ENCODE measurements at regions not wholly inside any gene's neighbourhood (a gene's known extent, or its start where the extent isn't known, plus 50 kb on each side); places are given as distances from the start of the nearest gene placed in this dataset.

DNA sequence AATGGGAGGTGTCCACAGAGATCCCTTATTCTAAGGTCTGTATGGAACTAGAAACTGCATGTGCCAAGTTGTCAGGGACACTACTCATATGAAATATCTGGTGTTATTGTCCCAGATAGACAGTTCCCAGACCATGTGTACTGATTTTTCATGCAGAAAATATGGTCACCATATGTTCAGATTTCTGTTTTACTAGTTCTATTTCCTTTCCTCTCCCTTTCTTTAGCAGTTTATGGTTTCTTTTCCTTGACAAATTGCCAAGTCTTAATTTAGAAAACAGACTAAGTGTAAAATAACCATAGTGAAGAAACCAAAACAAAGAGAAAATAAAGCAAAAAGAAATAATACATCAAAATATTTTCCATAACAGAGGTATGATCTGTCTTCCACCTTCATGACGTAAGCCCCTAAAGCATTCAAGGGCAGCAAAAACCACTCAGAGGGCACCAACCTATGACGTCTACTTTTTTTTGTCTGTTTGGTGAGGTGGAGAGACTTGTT, 248.5 kb downstream of the KCTD12 start:
- no peak overlapping the region for H3K4me3 ChIP-seq (replicated peaks; ENCODE audit: low read depth, low read length)
- H3K27me3 ChIP-seq (replicated peaks; ENCODE audit: control insufficient read depth, insufficient read depth, low read length): no peaks in the 10 kb centered on the region
- TF ChIP-seq, protein P1, sequence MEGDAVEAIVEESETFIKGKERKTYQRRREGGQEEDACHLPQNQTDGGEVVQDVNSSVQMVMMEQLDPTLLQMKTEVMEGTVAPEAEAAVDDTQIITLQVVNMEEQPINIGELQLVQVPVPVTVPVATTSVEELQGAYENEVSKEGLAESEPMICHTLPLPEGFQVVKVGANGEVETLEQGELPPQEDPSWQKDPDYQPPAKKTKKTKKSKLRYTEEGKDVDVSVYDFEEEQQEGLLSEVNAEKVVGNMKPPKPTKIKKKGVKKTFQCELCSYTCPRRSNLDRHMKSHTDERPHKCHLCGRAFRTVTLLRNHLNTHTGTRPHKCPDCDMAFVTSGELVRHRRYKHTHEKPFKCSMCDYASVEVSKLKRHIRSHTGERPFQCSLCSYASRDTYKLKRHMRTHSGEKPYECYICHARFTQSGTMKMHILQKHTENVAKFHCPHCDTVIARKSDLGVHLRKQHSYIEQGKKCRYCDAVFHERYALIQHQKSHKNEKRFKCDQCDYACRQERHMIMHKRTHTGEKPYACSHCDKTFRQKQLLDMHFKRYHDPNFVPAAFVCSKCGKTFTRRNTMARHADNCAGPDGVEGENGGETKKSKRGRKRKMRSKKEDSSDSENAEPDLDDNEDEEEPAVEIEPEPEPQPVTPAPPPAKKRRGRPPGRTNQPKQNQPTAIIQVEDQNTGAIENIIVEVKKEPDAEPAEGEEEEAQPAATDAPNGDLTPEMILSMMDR (IDR thresholded peaks at IDR 0.05; ENCODE audit: insufficient read depth, low read length, poor library complexity, severe bottlenecking): no peak
- H3K36me3 ChIP-seq (ENCODE audit: control insufficient read depth, insufficient read depth, low read length): no peaks in the 10 kb centered on the region
- DNase-seq (ENCODE audit: extremely low read depth, insufficient read length): no peak

DNA sequence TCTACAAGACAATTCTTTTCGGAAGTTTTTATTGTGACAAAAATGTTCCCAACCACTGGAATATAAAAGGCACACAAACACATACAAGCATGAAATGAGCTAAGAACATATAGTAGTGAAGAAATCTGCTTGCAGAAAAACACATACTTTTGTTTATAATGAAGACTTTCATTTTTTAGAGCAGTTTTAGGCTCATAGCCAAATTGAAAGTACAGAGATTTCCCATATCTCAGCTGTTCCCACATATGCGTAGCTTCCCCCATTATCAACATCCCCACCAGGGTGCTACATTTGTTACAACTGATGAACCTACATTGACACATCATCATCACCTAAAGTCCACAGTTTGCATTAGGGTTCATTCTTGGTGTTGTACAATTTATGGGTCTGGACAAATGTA, 249.4 kb downstream of the KCTD12 start:
- no peak for DNase-seq (ENCODE audit: extremely low read depth, insufficient read length)
- TF ChIP-seq, protein P1 (IDR thresholded peaks at IDR 0.05; ENCODE audit: insufficient read depth, low read length, poor library complexity, severe bottlenecking): no peak
- no peaks in the 10 kb centered on the region for H3K27me3 ChIP-seq (replicated peaks; ENCODE audit: control insufficient read depth, insufficient read depth, low read length)
- H3K4me3 ChIP-seq (replicated peaks; ENCODE audit: low read depth, low read length): no peak overlapping the region
- no peaks in the 10 kb centered on the region for H3K36me3 ChIP-seq (ENCODE audit: control insufficient read depth, insufficient read depth, low read length)

DNA sequence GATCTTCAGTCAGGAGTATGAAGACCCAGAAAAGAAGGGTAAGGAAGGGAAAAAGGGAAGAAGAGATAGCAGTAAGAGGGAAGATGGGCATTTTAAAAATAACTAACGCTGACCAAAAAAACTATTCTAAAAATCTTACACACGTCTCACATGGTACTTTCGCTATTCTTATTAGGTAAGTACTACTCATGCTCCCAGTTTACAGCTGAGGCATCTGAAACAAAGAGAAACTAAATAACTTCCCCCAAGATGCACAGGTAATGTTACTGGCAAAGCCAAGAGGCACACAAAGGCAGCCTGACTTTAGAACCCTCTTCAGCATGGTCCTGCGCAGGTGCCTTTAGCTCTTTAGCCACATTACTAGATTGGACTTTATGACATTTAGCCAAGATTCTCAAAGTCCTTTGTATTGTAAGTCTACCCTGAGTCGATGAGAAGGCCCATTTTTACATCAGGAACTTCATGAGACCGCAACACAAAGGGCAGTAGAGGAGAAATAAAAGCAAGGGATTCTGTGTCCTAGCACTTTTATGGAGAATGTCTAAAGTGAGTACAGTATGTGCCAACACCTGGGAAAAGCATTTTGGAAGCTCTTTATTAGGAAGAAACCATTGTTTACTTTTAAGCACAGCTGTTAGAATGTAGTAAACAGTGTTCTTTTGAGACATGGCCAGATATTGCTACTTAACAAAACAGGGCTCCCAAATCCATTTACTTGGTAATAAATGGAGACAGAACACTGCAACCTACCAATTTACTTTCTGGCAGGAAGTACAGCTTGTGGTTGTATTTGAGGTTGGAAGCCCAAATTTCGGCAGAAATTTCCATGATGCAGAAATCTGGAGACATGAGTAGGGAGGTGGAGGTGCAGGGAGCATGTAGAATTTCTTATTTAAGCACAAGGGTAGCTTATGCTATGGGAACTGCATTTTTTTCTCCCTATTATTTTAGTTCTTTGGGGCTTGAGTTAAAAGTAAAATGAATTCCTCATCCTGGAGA, 250.7 kb downstream of the KCTD12 start:
- TF ChIP-seq, protein P1 (IDR thresholded peaks at IDR 0.05; ENCODE audit: insufficient read depth, low read length, poor library complexity, severe bottlenecking): no peak
- peak; percentile 24 for DNase-seq (ENCODE audit: extremely low read depth, insufficient read length)
- H3K4me3 ChIP-seq (replicated peaks; ENCODE audit: low read depth, low read length): no peak overlapping the region
- no peaks in the 10 kb centered on the region for H3K27me3 ChIP-seq (replicated peaks; ENCODE audit: control insufficient read depth, insufficient read depth, low read length)
- no peaks in the 10 kb centered on the region for H3K36me3 ChIP-seq (ENCODE audit: control insufficient read depth, insufficient read depth, low read length)

DNA sequence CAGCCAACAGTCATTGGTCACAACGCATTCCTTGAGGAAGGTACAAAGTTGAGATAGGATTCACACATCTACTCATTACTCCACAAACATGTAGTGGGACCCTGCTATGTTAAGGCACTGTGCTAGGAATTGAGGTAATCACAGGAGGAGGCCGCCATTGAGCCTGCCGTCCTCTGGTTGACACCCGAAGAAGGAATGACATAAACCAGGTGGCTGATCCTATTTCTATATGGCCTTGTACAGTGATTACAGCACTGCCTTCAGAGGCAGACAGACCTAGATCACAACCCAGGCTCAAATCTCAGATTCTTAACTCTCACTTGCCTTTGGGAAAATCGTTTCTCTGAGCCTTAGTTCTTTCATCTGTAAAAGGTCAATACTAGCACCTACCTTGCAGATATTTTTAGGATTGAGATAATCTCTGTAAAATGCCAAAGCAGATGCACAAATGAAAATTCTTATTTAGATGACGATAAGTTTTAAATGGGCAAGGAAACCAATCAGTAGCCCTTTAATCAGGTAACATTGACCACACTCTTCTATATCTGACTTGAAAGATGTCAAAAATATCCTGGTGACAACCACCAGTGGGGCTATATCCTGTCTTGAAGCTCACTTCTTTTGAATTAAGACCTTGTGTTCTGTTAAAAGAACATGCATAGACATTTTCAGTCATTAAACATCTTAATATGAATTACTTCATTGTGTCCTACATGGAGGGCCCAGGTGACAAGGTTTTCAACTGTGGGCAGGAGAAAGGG, 251.6 kb downstream of the KCTD12 start:
- Histone ChIP-seq H3K36me3 (ENCODE audit: control insufficient read depth, insufficient read depth, low read length) (no peaks in the 10 kb centered on the region), H3K27me3 (replicated peaks; ENCODE audit: control insufficient read depth, insufficient read depth, low read length) (no peaks in the 10 kb centered on the region), H3K4me3 (replicated peaks; ENCODE audit: low read depth, low read length) (no peak overlapping the region)
- peak; percentile 24 for DNase-seq (ENCODE audit: extremely low read depth, insufficient read length)
- TF ChIP-seq, protein P1 (IDR thresholded peaks at IDR 0.05; ENCODE audit: insufficient read depth, low read length, poor library complexity, severe bottlenecking): no peak

DNA sequence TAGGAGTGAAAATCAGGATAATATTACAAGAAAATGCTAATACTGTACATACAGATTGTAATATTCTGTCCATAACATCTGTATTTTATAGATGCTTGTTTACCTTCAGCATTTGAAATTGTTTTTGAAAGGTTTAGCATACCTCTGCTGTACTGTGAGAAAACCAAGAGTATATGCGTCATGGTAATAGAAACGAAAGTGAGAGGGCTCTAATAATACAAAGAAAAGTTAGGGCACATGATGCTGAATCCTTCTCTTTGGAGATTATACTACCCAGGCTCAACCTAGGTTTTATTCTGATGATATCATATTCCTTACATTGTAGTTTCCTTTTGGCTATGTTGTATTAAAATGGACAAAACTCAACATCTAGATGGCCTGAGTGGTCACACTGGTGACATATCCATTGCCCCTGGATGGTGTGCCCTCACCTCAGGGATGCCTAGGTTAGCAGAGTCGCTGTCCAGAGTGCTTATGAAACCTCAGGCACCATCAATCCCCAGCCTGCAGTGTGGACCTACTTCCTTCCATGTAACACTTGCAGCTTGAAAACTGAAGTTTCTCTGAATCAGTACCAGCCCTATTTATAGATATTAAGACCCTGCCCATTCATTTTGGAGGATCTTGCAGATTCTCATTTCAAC, 253.7 kb downstream of the KCTD12 start:
- Histone ChIP-seq H3K27me3 (replicated peaks; ENCODE audit: control insufficient read depth, insufficient read depth, low read length) (no peaks in the 10 kb centered on the region), H3K36me3 (ENCODE audit: control insufficient read depth, insufficient read depth, low read length) (no peaks in the 10 kb centered on the region)
- no peak for DNase-seq (ENCODE audit: extremely low read depth, insufficient read length)

More for the DNA sequence above, 253.7 kb downstream of the KCTD12 start:
- TF ChIP-seq, protein P1 (IDR thresholded peaks at IDR 0.05; ENCODE audit: insufficient read depth, low read length, poor library complexity, severe bottlenecking): no peak
- H3K4me3 ChIP-seq (replicated peaks; ENCODE audit: low read depth, low read length): no peak overlapping the region

Measured in GM06990 (cell line).